Progenitor cell of endocrine pancreas (in vitro differentiated cells): ENCODE measurements at regions not wholly inside any gene's neighbourhood (a gene's known extent, or its start where the extent isn't known, plus 50 kb on each side); places are given as distances from the start of the nearest gene placed in this dataset.

Experiments used
- DNase-seq: peaks from one replicate; pipeline ENCODE4 v3.0.0; 2021; ENCODE audit warnings: low spot score; ENCODE audit not compliant: unreplicated experiment
- H3K27ac Mint-ChIP-seq: 2 replicates; pipeline ENCODE4 v1.8.0; 2021; ENCODE audit warnings: mild to moderate bottlenecking, moderate library complexity, mixed read lengths
- H3K27me3 Mint-ChIP-seq: 2 replicates; pipeline ENCODE4 v1.8.0; 2021; ENCODE audit warnings: mixed read lengths
- H3K36me3 Mint-ChIP-seq: 2 replicates; pipeline ENCODE4 v1.8.0; 2022; ENCODE audit warnings: mixed read lengths; ENCODE audit not compliant: insufficient read depth
- H3K4me1 Mint-ChIP-seq: 2 replicates; pipeline ENCODE4 v1.8.0; 2021; ENCODE audit warnings: low read depth, mixed read lengths
- H3K4me3 Mint-ChIP-seq: 2 replicates; pipeline ENCODE4 v1.8.0; 2021; ENCODE audit warnings: low read depth, mild to moderate bottlenecking, moderate library complexity, mixed read lengths
- H3K9me3 Mint-ChIP-seq: 2 replicates; pipeline ENCODE4 v1.8.0; 2021; ENCODE audit warnings: low read depth, mixed read lengths
- CTCF ChIP-seq: fragments of 200-600 bp; sonication (generic); IDR thresholded peaks from one replicate; pipeline ENCODE4 v1.5.0; 2021; ENCODE audit warnings: antibody characterized with exemption, mild to moderate bottlenecking; ENCODE audit not compliant: unreplicated experiment

GRCh38 chr1:172935062-172935592 is 115.6 kb downstream of the TNFSF18 start:
- Mint-ChIP-seq H3K4me1 (peaks cover 2% of the 10 kb centered on the region), H3K27me3 (no peaks in the 10 kb centered on the region), H3K4me3 (no peak overlapping the region), H3K36me3 (no peaks in the 10 kb centered on the region), H3K27ac (no peak overlapping the region), H3K9me3 (peaks cover 12% of the 10 kb centered on the region)
- no peak for TF ChIP-seq CTCF
- no peak for DNase-seq

GRCh38 chr1:172936088-172936645 is 114.6 kb downstream of the TNFSF18 start:
- no peak for TF ChIP-seq CTCF
- H3K27ac Mint-ChIP-seq = no peak overlapping the region
- H3K4me3 Mint-ChIP-seq = no peak overlapping the region
- no peaks in the 10 kb centered on the region for H3K27me3 Mint-ChIP-seq
- H3K36me3 Mint-ChIP-seq = no peaks in the 10 kb centered on the region
- DNase-seq = no peak
- peaks cover 2% of the 10 kb centered on the region for H3K4me1 Mint-ChIP-seq
- H3K9me3 Mint-ChIP-seq = peaks cover 12% of the 10 kb centered on the region

GRCh38 chr1:172938681-172939080 is 112.1 kb downstream of the TNFSF18 start:
- Mint-ChIP-seq H3K4me3 (no peak overlapping the region), H3K36me3 (no peaks in the 10 kb centered on the region), H3K9me3 (peaks cover 6% of the 10 kb centered on the region), H3K27me3 (no peaks in the 10 kb centered on the region), H3K4me1 (peaks cover 2% of the 10 kb centered on the region), H3K27ac (no peak overlapping the region)
- no peak for TF ChIP-seq CTCF
- no peak for DNase-seq

GRCh38 chr1:172939475-172939874 is 111.3 kb downstream of the TNFSF18 start:
- Mint-ChIP-seq H3K36me3 (no peaks in the 10 kb centered on the region), H3K27ac (no peak overlapping the region)
- no peak for TF ChIP-seq CTCF

GRCh38 chr1:172940174-172940855 is 110.4 kb downstream of the TNFSF18 start:
- Mint-ChIP-seq H3K4me1 (no peaks in the 10 kb centered on the region), H3K27me3 (no peaks in the 10 kb centered on the region), H3K27ac (no peak overlapping the region), H3K36me3 (no peaks in the 10 kb centered on the region), H3K9me3 (peaks cover 6% of the 10 kb centered on the region), H3K4me3 (no peak overlapping the region)
- DNase-seq = no peak
- no peak for TF ChIP-seq CTCF

More at GRCh38 chr1:172939475-172939874, 111.3 kb downstream of the TNFSF18 start:
- no peaks in the 10 kb centered on the region for H3K4me1 Mint-ChIP-seq
- DNase-seq = no peak
- H3K27me3 Mint-ChIP-seq = no peaks in the 10 kb centered on the region
- no peak overlapping the region for H3K4me3 Mint-ChIP-seq
- H3K9me3 Mint-ChIP-seq = peaks cover 6% of the 10 kb centered on the region
